HG02884 (cell line): ENCODE measurements at regions not wholly inside any gene's neighbourhood (a gene's known extent, or its start where the extent isn't known, plus 50 kb on each side); places are given as distances from the start of the nearest gene placed in this dataset.

Experiments used
- ATAC-seq: cut with Tn5 transposase; IDR thresholded peaks from one replicate; pipeline ENCODE4 v1.9.1; 2021; ENCODE audit warnings: mild to moderate bottlenecking, moderate library complexity; ENCODE audit not compliant: unreplicated experiment

DNA sequence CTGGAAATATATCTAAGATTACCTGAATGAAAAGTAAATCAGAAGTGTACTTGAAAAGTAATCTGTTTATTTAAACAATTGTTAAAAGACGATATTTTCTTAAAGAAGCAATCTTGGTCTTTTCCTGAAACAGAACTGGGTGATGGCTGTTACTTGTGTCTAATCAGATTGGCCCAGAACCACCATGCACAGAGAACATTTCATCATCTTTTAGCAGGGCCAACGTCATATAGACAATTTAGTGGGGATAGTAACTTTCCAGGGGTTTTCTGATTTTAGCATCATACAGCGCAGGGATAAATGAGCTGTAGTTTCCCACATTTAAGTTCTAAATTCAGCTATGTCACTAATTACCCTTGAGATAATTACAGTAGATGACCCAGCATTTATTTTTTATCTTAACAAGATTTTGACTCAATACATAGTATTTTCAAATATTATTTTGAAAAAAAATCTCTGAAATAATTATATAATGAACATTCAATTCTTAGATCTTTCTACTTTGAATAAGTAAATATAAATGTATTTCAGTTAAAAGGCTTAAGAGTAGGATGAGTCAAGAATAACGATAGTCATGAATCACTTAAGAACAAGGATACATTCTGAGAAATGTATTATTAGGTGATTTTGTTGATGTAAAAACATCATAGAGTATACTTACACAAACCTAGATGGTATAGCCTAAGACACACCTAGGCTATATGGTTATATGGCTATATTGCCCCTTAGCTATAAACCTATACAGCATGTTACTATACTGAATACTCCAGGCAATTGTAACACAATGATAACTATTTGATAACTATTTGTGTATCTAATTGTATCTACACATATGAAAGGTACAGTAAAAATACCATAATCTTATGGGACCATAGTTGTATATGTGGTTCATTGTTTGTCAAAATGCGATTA is 103.8 kb upstream of the MME start:
- no peak for ATAC-seq

- ATAC-seq = no peak
These were observed 106.3 kb upstream of the MME start for GRCh38 chr3:154973851-154974250.

GRCh38 chr3:154972951-154973350 is 107.2 kb upstream of the MME start:
- ATAC-seq = no peak

DNA sequence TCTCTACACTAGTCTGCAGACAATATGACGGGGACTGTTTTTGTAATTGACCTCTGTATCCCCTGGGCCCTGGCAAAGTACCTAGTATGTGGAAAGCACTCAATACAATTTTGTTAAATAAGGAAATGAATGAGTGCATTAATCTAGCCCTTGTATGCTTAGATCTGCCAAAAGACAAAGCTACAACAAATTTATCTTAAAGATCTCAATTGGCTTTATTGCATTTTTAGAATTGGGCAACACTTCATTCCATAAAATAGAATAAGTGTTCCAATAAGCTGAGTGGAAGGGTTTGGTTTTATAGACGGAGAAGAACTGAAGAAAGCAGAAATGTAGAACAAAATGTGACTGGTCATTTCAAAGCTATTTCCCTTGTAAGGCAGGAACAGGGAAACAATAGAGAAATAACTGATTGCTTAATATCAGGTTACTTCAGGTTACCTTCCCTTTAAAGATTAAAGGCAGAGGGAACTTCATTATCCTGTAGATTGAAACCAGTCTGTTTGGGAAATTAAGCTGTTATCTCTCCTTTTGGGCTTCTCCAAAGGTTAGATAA is 108.3 kb upstream of the MME start:
- no peak for ATAC-seq

DNA sequence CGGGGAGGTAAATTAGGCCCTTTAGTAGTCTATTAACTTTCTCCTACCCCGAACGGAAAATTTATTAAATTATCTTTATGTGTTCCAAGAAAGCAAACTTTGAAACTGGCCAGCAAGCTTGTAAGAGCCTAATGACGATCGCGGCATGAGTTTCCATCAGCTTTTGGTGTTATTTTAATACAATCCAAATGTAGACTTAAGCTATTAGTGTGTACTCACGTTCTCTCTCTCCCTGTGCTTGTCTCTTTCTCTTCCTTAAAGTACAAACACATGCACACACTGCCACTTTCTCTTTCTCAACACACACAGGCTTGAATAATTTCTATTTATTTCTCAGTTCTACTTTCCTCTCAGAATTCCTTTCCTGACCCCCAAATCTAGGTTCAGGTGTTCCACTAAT is 108.8 kb upstream of the MME start:
- ATAC-seq = no peak

GRCh38 chr3:154970797-154971196 is 109.3 kb upstream of the MME start:
- no peak for ATAC-seq

DNA sequence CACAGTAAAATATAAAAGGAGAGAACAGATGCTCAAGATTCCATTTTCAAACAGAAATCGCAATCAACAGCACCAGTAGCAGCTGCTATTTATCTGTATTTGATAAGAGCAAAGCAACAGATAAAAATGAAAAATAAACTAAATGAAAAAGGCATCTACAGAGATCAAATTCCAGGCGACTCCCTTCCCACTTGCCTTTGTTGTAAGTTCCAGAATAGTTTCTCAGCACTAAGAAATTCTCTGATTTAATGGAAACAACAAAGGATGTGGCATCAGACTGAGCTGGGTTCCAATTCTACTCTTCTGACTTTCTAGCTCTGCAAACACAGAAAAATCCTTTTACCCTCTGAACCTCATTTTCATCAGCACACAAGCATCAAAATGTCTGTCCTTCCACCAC is 110.8 kb upstream of the MME start:
- ATAC-seq = no peak

DNA sequence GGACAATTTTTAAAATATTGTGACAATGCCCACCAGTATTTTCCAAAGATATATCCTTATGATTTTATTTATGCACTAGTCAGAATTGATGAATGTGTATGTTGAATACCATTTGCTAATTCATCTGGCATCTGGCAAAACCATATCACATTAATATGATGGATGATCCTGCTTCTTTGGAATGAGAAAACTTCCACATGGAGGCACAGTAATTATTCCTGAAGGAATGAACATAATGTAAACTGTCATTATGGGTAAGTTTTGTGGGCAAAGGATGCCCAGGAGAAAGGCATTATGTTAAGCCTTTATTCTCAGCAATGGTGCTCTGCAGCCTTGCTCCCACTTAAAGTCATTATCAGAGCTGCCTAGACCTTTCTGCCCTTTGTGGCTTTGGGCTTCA is 113.0 kb upstream of the MME start:
- ATAC-seq = no peak

- no peak for ATAC-seq
These were observed 123.3 kb upstream of the MME start for GRCh38 chr3:154956815-154957214.

DNA sequence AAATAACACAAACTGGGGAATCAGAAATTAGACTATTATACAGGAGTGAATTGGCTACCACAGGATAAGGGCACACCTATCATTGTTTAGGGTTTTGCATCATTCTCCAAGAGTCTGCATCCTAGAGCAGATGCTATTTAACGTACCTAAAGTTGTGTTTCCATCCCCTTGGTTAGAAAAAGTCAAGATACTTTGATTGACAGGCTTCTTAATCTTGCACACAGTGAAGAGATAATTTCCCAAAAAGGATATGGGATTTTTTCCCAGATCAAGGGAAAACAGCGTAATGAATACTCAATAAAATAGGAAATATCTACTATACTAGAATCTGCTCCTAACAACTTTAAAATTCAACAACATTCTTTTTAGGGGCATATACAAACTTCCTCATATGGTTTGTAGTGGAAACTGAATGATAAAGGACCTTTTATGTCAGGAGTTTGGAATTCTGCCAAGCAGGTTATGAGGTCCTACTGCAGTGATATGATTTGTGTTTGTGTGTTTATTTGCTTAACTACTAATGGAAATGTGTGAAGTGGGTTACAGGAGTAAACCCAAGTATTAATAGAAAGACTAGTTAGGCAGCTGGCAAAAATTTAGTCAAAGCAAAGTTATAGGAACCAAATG is 124.1 kb upstream of the MME start:
- ATAC-seq = no peak

DNA sequence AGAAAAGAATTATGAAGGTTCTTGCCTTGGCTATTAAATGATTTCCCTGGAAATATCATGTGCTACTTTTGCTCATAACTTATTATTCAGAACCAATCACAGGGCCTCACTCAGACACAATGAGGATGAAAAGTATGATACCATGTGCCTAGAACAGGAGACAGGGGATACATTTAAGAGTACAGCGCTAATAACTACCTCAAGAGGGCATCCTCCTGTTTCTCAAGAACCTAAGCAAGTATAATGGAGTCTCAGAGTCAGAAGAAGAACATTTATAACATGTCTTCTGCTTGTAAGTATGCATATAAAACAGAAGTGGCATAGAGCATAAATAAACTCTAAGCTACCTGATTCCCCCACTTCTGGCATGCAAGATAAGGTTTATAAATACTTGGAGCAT is 125.4 kb upstream of the MME start:
- no peak for ATAC-seq

DNA sequence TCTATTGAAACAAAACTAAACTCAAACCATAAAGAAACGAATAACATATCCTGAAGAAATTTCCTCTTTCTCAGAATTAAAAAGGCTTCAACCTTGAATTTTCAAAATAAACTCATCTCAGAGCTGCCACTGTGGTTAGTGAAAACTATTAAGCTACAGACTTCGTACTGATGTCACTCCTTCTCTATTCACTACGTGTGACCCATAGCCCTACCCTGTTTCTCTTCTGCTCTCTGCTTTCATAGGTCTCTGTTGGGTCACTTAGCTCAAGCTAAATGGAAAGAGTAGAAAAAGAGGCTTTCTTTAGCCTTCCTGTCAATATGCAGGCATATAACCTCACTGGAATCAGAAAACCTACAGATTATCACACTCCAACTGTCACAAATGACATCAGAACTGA is 126.6 kb upstream of the MME start:
- no peak for ATAC-seq

DNA sequence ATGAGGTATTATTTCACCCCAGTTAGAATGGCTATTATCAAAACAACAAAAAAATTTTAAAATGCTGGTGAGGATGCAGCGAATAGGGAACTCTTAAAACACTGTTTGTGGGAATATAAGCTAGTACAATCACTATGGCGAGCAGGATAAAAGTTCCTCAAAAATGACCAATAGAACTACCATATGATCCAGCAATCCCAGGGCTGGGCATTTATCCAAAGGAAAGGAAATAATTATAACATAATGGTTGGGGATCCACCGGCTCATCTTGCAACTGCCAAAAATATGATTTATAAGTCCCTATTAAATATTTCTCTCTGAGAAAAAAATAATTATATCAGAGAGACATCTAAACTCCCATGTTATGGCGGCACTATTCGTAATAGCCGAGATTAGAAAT is 127.6 kb upstream of the MME start:
- ATAC-seq = no peak

DNA sequence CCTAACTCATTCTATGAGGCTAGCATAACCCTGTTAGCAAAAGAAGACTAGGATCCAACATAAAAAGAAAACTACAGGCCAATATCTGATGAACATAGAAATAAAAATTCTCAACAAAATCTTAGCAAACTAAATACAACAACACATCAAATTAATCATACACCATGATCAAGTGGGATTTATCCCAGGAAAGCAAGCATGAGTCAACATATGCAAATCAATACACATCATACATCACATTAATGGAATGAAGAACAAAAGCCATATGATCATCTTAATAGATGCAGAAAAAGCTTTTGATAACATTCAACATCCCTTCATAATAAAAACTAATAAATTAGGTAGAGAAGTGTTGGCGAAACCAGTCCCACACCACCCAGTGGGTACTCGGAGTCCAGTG is 136.1 kb upstream of the MME start:
- ATAC-seq = no peak

DNA sequence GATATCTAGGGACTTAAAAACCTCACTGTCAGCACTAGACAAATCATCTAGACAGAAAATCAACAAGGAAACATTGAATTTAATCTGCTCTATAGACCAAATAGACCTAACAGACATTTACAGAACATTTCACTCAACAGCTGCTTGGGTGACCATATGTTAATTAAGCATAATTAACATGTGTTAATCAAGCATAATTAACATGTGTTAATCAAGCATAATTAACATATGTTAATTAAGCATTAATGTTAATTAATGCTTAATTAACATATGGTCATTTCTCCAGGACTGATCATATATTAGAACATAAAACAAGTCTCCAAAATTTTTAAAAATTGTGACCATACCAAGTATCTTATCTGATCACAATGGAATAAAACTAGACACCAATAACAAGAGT is 137.3 kb upstream of the MME start:
- no peak for ATAC-seq

GRCh38 chr3:154936196-154936595 is 143.9 kb upstream of the MME start:
- no peak for ATAC-seq

- ATAC-seq = no peak
These were observed 146.5 kb upstream of the MME start for GRCh38 chr3:154933581-154933980.

- no peak for ATAC-seq
These were observed 147.5 kb upstream of the MME start for GRCh38 chr3:154932633-154933032.

GRCh38 chr3:154931484-154931883 is 148.6 kb upstream of the MME start:
- ATAC-seq = no peak

DNA sequence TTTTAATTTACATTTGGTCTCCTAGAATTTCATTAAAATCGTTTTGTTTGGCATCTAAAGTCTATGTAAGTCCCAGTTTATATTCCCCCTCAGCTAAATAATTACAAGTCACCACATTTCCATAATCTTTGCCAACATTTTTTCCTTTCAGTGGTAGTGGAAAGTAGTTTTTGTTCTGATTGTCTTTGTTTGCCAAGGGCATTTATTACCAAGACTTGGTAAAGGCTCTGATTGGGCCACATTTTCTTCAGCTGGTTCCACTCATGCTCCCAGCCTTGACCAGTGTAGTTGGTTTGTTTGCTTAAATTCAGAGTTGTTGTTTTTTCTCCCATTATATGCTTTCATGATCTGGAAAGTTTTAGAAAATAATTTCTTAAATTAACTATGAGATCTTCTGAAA is 153.4 kb upstream of the MME start:
- ATAC-seq = no peak

- no peak for ATAC-seq
These were observed 158.8 kb upstream of the MME start for GRCh38 chr3:154921351-154921750.

DNA sequence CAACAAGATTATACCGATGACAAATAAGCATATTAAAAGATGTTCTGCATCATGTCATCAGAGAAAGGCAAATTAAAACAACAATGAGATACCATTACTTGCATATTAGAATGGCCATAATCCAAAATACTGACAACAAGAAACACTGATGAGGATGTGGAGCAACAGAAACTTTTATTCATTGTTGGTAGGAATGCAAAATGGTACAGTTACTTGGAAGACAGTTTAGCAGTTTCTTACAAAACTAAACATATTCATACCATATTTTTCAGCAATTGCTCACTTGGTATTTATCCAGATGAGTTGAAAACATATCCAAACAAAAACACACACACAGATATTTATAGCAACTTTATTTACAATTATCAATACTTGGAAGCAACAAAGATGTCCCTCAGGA is 160.9 kb upstream of the MME start:
- no peak for ATAC-seq
